ENCODE measurements at regions not wholly inside any gene's neighbourhood (a gene's known extent, or its start where the extent isn't known, plus 50 kb on each side); places are given as distances from the start of the nearest gene placed in this dataset.
A peak's percentile ranks its signal among the peaks of the same experiment; 100 is the strongest.

DNA sequence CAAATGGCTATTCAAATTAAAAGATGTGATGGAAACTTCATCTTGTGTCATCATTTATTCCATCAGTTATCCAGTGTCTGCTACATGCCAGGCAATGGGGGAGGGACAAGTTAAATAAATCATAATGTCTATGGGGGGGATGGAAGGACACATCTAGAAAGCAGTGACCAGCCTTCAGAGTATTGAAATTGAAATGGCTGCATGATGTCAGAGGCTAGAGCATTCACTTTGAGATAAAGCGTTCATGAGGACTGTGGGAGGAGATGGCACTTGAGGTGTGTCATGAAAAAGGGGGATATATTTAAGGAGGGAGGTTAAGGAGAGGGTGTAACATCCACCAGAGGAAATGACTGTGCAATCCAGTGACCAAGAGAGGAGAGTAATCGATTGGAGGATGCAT, 50.6 kb downstream of the SLIT2 start:
- TF ChIP-seq, protein P1, sequence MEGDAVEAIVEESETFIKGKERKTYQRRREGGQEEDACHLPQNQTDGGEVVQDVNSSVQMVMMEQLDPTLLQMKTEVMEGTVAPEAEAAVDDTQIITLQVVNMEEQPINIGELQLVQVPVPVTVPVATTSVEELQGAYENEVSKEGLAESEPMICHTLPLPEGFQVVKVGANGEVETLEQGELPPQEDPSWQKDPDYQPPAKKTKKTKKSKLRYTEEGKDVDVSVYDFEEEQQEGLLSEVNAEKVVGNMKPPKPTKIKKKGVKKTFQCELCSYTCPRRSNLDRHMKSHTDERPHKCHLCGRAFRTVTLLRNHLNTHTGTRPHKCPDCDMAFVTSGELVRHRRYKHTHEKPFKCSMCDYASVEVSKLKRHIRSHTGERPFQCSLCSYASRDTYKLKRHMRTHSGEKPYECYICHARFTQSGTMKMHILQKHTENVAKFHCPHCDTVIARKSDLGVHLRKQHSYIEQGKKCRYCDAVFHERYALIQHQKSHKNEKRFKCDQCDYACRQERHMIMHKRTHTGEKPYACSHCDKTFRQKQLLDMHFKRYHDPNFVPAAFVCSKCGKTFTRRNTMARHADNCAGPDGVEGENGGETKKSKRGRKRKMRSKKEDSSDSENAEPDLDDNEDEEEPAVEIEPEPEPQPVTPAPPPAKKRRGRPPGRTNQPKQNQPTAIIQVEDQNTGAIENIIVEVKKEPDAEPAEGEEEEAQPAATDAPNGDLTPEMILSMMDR (IDR thresholded peaks at IDR 0.05): no peak
- no peak for DNase-seq
- Mint-ChIP-seq H3K4me1 (ENCODE audit: low read depth) (no peaks in the 10 kb centered on the region), H3K27me3 (peaks cover 2% of the 10 kb centered on the region), H3K4me3 (no peak overlapping the region), H3K36me3 (ENCODE audit: low read depth) (no peaks in the 10 kb centered on the region), H3K27ac (no peak overlapping the region), H3K9me3 (no peaks in the 10 kb centered on the region)
- ChIA-PET POLR2A (no interaction called here), CTCF (no interaction called here)
- intact Hi-C loops (cut with micrococcal nuclease): no loop called here
- ATAC-seq: no peak

- Mint-ChIP-seq H3K4me3 (no peak overlapping the region), H3K4me1 (ENCODE audit: low read depth) (no peaks in the 10 kb centered on the region), H3K27ac (no peak overlapping the region), H3K9me3 (no peaks in the 10 kb centered on the region), H3K36me3 (ENCODE audit: low read depth) (no peaks in the 10 kb centered on the region), H3K27me3 (peaks cover 2% of the 10 kb centered on the region)
- CTCF ChIA-PET: no interaction called here
- TF ChIP-seq, protein P1 (IDR thresholded peaks at IDR 0.05): no peak
- ATAC-seq (no peak), DNase-seq (no peak)
- POLR2A ChIA-PET: no interaction called here
- intact Hi-C loops (cut with micrococcal nuclease): no loop called here
Observed at GRCh38 chr4:20305976-20306375, 54.3 kb downstream of the SLIT2 start.

GRCh38 chr4:20311856-20312255, 60.2 kb downstream of the SLIT2 start:
- CTCF ChIA-PET: no interaction called here

DNA sequence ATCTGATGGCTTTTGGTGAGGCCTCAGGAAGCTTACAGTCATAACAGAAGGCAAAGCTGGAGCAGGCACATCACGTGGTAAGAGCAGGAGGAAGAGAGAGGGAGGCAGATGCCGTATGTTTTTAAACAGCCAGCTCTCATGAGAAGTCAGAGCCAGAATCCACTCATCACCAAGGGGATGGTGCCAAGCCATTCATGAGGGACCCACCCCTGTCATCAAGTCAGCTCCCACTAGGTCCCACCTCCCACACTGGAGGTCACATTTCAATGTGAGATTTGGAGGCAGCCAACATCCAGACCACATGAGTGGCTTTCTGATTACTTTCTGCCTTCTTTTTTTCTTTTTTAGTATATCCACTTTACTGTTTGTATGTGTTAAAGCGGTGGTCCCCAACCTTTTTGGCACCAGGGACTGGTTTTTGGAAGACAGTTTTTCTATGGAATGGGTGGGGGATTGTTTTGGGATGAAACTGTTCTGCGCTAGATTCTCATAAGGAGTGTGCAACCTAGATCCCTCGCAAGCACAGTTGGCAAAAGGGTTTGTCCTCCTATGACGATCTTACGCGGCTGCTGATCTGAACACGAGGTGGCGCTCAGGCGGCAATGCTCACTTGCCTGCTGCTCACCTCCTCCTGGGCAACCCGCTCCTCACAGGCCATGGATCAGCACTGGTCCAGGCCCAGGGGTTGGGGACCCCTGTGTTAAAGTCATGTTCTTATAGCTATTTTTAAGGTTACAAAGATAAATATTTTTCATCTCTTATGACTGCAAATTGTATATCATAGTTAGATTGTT, 61.7 kb downstream of the SLIT2 start:
- H3K4me3 Mint-ChIP-seq: no peak overlapping the region
- intact Hi-C loops (cut with micrococcal nuclease): no loop called here
- H3K27ac Mint-ChIP-seq: no peak overlapping the region
- ATAC-seq: no peak
- DNase-seq: peak; percentile 19
- no peaks in the 10 kb centered on the region for H3K9me3 Mint-ChIP-seq
- ChIA-PET CTCF (no interaction called here), POLR2A (no interaction called here)
- H3K36me3 Mint-ChIP-seq (ENCODE audit: low read depth): no peaks in the 10 kb centered on the region
- H3K4me1 Mint-ChIP-seq (ENCODE audit: low read depth): no peaks in the 10 kb centered on the region
- TF ChIP-seq, protein P1 (IDR thresholded peaks at IDR 0.05): no peak
- H3K27me3 Mint-ChIP-seq: no peaks in the 10 kb centered on the region

More at GRCh38 chr4:20311856-20312255, 60.2 kb downstream of the SLIT2 start:
- intact Hi-C loops (cut with micrococcal nuclease): no loop called here
- Mint-ChIP-seq H3K4me1 (ENCODE audit: low read depth) (no peaks in the 10 kb centered on the region), H3K4me3 (no peak overlapping the region), H3K27me3 (no peaks in the 10 kb centered on the region), H3K36me3 (ENCODE audit: low read depth) (no peaks in the 10 kb centered on the region), H3K9me3 (no peaks in the 10 kb centered on the region), H3K27ac (no peak overlapping the region)
- TF ChIP-seq, protein P1 (IDR thresholded peaks at IDR 0.05): no peak
- POLR2A ChIA-PET: no interaction called here
- DNase-seq (no peak), ATAC-seq (no peak)

GRCh38 chr4:20317424-20317985, 65.8 kb downstream of the SLIT2 start:
- no peak overlapping the region for H3K4me3 Mint-ChIP-seq
- no peaks in the 10 kb centered on the region for H3K27me3 Mint-ChIP-seq
- DNase-seq (no peak), ATAC-seq (no peak)
- POLR2A ChIA-PET: no interaction called here
- no peaks in the 10 kb centered on the region for H3K36me3 Mint-ChIP-seq (ENCODE audit: low read depth)
- CTCF ChIA-PET: no interaction called here
- no peaks in the 10 kb centered on the region for H3K4me1 Mint-ChIP-seq (ENCODE audit: low read depth)
- intact Hi-C loops (cut with micrococcal nuclease): no loop called here
- TF ChIP-seq, protein P1 (IDR thresholded peaks at IDR 0.05): no peak
- no peak overlapping the region for H3K27ac Mint-ChIP-seq
- no peaks in the 10 kb centered on the region for H3K9me3 Mint-ChIP-seq
